PC-9 (cell line): ENCODE measurements at regions not wholly inside any gene's neighbourhood (a gene's known extent, or its start where the extent isn't known, plus 50 kb on each side); places are given as distances from the start of the nearest gene placed in this dataset.
"Not testable (repeated sequence)": the region's sequence is repeated elsewhere in the genome, so short reads cannot be mapped to it uniquely, and the experiment has no call there.

Source experiments
- CTCF ChIP-seq: fragments of 200-600 bp; sonication (generic); conservative IDR thresholded peaks from 2 replicates; pipeline ENCODE4 v1.6.1; 2017; ENCODE audit warnings: mixed run types, antibody characterized with exemption, mild to moderate bottlenecking, moderate library complexity
- EZH2 ChIP-seq: fragments of 200-600 bp; sonication (generic); IDR thresholded peaks from 2 replicates; pipeline ENCODE4 v1.8.0; 2017; ENCODE audit warnings: antibody characterized with exemption, low read depth

GRCh38 chrX:25404163-25404562 is 388.4 kb upstream of the ARX start:
- TF ChIP-seq CTCF, EZH2: not testable (repeated sequence)
